GM10266 (cell line): ENCODE measurements at regions not wholly inside any gene's neighbourhood (a gene's known extent, or its start where the extent isn't known, plus 50 kb on each side); places are given as distances from the start of the nearest gene placed in this dataset.

Experiments used
- DNase-seq: peaks from one replicate; pipeline ENCODE4 v3.0.0; 2012; ENCODE audit errors: extremely low spot score
- TF ChIP-seq, protein P1 (sequence below): IDR thresholded peaks from 2 replicates; pipeline ENCODE4 v1.5.1; 2012; ENCODE audit warnings: mild to moderate bottlenecking, low read depth; ENCODE audit not compliant: control insufficient read depth, insufficient read depth; ENCODE audit errors: missing control alignments

DNA sequence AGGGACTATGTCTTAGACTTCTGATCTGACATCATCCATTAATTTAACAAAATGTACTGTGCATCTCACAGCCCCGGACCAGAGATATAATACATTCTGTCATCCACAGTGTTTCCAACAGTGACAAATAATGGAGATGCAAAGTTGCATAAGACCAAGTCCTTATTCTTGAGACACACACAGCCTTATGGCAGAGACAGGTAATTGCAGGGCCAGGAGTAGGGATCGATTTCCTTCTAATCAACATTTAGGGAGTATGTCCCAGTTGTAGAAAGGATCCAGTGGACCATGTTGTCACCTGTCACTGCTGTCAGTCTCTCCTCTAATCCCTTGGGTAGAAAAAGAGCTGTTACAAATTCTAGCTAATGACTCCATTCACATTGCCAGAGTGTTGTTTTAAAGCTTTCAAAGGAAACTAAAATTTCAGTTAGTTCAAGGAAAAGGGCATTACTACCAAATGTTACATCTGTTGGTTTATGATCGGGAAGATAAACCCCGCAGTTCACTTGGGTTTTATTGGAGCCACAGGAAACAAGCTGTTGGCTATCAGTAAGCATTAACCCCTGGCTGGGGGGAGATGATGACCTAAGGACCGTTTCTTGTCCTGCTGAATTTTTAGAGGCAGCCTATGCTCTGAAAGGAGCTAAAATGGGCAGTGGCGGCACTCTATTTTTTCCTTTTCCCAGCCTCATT lies 111.4 kb upstream of the ATXN1 start:
- TF ChIP-seq, protein P1, sequence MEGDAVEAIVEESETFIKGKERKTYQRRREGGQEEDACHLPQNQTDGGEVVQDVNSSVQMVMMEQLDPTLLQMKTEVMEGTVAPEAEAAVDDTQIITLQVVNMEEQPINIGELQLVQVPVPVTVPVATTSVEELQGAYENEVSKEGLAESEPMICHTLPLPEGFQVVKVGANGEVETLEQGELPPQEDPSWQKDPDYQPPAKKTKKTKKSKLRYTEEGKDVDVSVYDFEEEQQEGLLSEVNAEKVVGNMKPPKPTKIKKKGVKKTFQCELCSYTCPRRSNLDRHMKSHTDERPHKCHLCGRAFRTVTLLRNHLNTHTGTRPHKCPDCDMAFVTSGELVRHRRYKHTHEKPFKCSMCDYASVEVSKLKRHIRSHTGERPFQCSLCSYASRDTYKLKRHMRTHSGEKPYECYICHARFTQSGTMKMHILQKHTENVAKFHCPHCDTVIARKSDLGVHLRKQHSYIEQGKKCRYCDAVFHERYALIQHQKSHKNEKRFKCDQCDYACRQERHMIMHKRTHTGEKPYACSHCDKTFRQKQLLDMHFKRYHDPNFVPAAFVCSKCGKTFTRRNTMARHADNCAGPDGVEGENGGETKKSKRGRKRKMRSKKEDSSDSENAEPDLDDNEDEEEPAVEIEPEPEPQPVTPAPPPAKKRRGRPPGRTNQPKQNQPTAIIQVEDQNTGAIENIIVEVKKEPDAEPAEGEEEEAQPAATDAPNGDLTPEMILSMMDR: peak; percentile 20
- DNase-seq: no peak

DNA sequence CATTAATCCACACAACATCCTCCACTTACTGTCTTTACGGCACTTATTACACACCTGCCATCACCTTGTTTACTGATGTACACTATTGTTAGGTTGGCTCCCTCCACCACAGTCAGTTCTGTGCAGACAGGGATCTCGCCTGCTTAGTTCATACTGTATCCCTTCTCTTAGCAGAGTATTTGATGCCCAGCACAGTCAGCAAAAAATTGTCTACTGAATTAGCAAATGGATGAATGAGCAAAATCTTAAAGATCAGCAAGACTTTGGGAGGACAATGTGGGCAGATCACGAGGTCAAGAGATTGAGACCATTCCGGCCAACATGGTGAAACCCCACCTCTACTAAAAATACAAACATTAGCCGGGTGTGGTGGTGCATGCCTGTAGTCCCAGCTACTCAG lies 109.8 kb upstream of the ATXN1 start:
- TF ChIP-seq, protein P1: no peak
- DNase-seq: no peak

DNA sequence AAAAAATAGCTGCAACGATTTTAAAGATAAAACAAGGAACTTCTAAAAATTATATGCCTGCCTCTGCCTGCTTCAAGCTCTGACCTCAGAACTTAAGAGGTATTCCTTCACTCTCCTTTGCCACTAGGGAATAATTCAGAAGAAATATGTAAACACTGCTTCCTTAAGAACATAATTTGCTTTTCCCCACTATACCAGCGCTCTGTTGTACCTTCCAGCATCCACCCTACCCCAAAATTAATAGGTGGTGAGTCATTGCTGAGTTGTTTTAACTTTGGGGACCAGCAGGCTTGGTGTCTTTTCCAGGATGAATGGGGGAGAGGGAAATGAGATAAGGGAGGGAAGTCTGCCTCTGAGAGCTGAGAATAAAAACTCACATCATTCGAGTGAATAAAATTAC lies 107.7 kb upstream of the ATXN1 start:
- DNase-seq: no peak
- TF ChIP-seq, protein P1: no peak

DNA sequence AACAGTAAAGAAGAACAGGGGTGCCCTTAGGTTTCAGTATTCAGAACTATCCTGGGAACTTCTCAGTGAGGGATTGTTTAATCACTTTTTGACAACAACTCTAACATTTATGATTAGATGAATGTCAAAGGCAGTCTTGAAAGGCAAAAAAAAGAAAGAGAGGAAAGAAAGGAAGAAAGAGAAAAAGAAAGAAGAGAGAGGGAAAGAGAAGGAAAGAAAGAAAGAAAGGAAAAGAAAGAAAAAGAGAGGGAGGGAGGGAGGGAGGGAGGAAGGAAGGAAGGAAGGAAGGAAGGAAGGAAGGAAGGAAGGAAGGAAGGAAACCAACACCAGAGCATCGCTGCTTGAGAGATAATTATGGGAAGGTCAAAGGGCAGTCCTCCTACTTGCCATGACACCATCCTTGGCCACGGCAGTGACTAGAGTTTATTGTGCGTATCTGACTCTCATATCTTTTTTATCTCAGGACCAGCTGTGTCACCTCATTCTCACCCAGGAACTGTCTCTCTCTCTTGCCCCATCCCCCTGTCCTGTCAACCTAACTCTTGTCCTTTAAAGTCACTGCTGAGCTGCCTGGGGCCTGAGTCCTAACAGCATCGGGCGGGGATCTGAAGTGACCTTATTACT lies 96.8 kb upstream of the ATXN1 start:
- TF ChIP-seq, protein P1: no peak
- DNase-seq: no peak

DNA sequence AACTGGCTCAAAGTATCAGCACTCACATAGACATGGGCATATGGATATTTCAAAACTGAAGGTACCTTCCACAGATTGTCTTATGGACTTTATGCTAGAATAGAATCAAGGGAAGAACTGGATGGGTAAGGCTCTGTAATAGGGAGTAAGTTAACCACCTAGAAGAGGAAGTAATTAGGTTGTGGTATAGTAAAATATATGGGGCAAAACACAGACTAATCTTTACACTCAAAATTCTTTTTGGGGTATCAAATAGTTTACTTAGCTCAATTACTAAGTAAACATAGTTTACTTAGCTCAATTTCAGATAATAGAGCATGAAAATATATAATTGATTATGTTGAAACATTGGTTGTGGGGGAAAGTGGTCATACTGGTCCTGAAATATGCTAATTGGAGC lies 94.2 kb upstream of the ATXN1 start:
- TF ChIP-seq, protein P1: no peak
- DNase-seq: no peak

DNA sequence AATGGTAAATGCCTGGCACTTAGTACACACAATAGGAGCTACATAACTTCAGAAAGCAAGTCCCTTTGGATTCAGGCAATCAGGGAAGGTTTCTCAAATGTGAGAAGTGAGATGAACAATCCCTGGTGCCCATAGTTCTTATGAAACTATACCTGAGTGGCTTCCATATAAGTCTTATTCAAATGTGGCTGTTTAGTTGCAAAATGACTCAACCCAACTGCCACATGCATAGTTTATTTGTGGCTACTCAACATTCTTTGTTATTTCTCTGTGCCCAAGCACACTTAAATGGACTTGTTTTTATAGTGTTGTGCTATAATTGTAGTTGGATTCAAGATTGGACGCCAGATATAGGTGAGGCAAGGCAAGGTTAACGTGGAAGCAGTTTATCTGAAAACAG lies 93.7 kb upstream of the ATXN1 start:
- TF ChIP-seq, protein P1: no peak
- DNase-seq: peak; percentile 19

DNA sequence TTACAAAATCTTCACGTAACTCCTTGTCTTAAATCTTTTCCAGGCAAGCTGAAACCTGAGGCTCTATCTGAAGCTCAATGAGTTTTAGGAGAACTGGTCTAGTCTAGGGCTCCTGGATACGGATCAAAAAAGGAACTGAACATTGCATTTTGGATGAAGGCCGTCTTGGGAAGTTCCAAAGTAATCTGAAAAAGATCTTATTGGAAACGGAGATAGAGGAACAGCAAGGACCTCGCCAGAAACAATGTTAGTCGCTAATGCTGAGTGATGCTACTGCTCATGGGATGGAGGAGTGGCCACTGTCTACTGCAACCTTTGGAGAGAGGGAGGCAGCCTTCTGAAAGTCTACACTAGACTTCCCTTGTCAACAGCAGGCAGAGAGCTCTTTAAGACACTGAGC lies 91.4 kb upstream of the ATXN1 start:
- DNase-seq: no peak

More for the DNA sequence above, 91.4 kb upstream of the ATXN1 start:
- TF ChIP-seq, protein P1: no peak
